ENCODE measurements at regions not wholly inside any gene's neighbourhood (a gene's known extent, or its start where the extent isn't known, plus 50 kb on each side); places are given as distances from the start of the nearest gene placed in this dataset.
A peak's percentile ranks its signal among the peaks of the same experiment; 100 is the strongest.

DNA sequence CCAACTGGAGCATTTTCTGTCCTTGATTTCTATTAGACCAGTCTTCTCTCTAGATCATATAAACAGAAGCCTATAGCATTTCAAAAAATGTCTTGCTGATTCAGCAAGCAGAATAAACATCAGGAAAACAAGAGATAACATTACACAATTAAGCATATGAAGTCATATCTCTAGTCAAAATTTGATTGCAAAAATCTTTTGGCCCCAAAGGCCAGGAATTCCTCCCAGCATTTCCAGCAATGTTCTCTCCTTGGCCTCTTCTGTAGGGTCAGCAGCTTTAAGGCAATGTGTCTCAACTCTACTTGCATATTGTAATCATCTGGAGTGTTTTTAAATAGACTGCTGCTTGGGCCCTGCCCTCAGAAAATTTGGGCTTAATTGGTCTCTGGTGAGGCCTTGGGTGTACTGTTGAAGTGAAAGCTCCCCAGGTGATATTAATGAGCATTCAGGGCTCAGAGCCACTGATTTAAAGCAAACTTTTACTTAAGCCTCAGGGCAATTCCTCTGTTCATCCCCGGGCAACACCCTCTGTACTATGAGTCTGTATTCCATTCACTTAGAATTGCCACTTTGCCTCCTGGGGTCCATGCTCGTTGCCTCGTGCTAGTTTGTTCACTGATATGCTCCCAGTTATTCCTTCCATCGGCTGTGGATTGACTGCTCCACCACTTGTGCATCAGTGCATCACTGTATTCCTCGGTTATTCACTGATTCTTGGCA, 1072.6 kb downstream of the ROBO2 start:
- 83 to 95% (median 92%) methylated on average over 5 of the region's 5 CpGs for WGBS, 4 donors
- Histone ChIP-seq H3K27me3 (no peaks in the 10 kb centered on the region), H3K9me3 (replicated peaks in 1 of 3) (no peaks in the 10 kb centered on the region), H3K27ac (peak overlapping the region in 1 of 5 donors; percentile 30), H3K36me3 (replicated peaks in 1 of 2) (no peaks in the 10 kb centered on the region), H3K4me3 (no peak overlapping the region), H3K4me1 (replicated peaks in 1 of 2) (peaks cover 0 to 9% of the 10 kb centered on the region in 2 donors)
- DNase-seq: peak in 3 of 7 donors; percentile 9 to 39 (median 19)
- no peak for TF ChIP-seq POLR2A (IDR thresholded peaks at IDR 0.05)
- TF ChIP-seq, protein P1, sequence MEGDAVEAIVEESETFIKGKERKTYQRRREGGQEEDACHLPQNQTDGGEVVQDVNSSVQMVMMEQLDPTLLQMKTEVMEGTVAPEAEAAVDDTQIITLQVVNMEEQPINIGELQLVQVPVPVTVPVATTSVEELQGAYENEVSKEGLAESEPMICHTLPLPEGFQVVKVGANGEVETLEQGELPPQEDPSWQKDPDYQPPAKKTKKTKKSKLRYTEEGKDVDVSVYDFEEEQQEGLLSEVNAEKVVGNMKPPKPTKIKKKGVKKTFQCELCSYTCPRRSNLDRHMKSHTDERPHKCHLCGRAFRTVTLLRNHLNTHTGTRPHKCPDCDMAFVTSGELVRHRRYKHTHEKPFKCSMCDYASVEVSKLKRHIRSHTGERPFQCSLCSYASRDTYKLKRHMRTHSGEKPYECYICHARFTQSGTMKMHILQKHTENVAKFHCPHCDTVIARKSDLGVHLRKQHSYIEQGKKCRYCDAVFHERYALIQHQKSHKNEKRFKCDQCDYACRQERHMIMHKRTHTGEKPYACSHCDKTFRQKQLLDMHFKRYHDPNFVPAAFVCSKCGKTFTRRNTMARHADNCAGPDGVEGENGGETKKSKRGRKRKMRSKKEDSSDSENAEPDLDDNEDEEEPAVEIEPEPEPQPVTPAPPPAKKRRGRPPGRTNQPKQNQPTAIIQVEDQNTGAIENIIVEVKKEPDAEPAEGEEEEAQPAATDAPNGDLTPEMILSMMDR (IDR thresholded peaks at IDR 0.05): no peak
- intact Hi-C loops (cut with DNase I): no loop called here

DNA sequence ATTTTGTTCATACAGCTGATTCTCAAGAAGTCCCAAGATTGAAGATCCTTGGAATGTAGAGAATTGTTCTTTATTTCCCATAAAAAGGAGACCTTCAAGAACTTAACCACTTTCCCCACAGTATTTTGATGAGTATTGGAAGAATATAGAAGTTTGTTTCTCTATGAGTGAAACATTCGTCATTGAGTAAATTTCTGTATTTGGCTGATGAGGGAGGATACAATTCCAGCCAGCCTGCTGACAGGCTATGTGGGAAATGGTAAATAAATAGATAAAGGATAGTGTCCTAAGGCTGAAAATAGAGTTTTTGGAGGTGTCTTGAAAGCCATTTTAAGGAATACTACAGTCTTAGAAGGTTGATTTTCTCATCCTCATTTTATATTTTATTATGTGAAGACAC, 1076.1 kb downstream of the ROBO2 start:
- 81 to 96% (median 90%) methylated on average over 1 of the region's 1 CpG for WGBS, 4 donors
- H3K27me3 ChIP-seq: no peaks in the 10 kb centered on the region
- H3K36me3 ChIP-seq (replicated peaks in 1 of 2): no peaks in the 10 kb centered on the region
- no peaks in the 10 kb centered on the region for H3K9me3 ChIP-seq (replicated peaks in 1 of 3)
- TF ChIP-seq POLR2A (IDR thresholded peaks at IDR 0.05): no peak
- TF ChIP-seq, protein P1 (IDR thresholded peaks at IDR 0.05): no peak
- DNase-seq: no peak
- intact Hi-C loops (cut with DNase I): no loop called here
- peaks cover 0 to 9% of the 10 kb centered on the region in 2 donors for H3K4me1 ChIP-seq (replicated peaks in 1 of 2)
- H3K27ac ChIP-seq: no peak overlapping the region
- H3K4me3 ChIP-seq: no peak overlapping the region

DNA sequence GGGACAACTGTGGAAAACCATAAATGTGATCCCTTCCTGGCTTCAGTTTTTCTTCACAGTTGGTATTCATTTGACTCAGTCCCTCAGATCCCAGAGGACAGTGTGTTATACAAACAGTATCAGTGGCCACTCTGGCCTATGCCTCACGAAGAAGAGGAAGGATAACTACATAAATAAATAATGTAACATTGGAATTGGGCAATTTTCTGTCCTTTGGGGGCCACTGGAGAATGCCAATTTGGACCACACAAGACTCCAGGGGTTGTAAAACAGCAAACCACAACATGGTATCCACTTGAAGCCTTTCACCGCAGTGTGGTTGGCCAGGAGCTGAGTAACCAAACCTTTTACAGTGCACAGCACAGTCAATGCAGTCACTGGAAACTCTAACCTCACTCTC, 1077.0 kb downstream of the ROBO2 start:
- no peak for DNase-seq
- no peak overlapping the region for H3K27ac ChIP-seq
- no peaks in the 10 kb centered on the region for H3K27me3 ChIP-seq
- TF ChIP-seq POLR2A (IDR thresholded peaks at IDR 0.05): no peak
- TF ChIP-seq, protein P1 (IDR thresholded peaks at IDR 0.05): no peak
- H3K9me3 ChIP-seq (replicated peaks in 1 of 3): no peaks in the 10 kb centered on the region
- no peaks in the 10 kb centered on the region for H3K36me3 ChIP-seq (replicated peaks in 1 of 2)
- peaks cover 0 to 4% of the 10 kb centered on the region in 2 donors for H3K4me1 ChIP-seq (replicated peaks in 1 of 2)
- intact Hi-C loops (cut with DNase I): no loop called here
- WGBS, 4 donors: 77 to 86% (median 85%) methylated on average over 2 of the region's 2 CpGs
- H3K4me3 ChIP-seq: no peak overlapping the region

DNA sequence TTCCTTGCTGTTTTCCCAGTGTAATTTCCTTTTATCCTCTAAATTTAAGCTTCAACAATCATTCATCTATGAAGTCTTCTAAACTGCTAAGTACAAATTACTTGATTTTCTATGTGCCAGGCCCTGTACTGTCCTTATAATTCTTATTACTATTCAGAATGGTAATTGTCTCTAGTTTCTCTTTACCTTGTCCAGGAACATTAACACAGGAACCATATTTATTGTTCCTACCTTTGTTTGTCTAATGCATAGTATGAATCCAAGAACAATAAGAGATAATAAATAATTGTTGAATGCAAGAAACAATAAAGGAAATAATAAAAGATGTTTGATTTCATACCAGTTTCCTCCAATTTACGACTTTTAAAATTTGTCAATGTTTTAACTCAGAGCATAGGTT, 1083.2 kb downstream of the ROBO2 start:
- no peak for DNase-seq
- no peaks in the 10 kb centered on the region for H3K9me3 ChIP-seq (replicated peaks in 1 of 3)
- H3K36me3 ChIP-seq (replicated peaks in 1 of 2): no peaks in the 10 kb centered on the region
- H3K27me3 ChIP-seq: no peaks in the 10 kb centered on the region
- H3K27ac ChIP-seq: no peak overlapping the region
- intact Hi-C loops (cut with DNase I): no loop called here
- 56 to 72% (median 70%) methylated on average over 1 of the region's 1 CpG for WGBS, 4 donors
- H3K4me3 ChIP-seq: no peak overlapping the region
- no peaks in the 10 kb centered on the region for H3K4me1 ChIP-seq (replicated peaks in 1 of 2)
- no peak for TF ChIP-seq POLR2A (IDR thresholded peaks at IDR 0.05)
- TF ChIP-seq, protein P1 (IDR thresholded peaks at IDR 0.05): no peak

Data from adrenal gland (tissue), 9 donors.